ENCODE measurements at regions not wholly inside any gene's neighbourhood (a gene's known extent, or its start where the extent isn't known, plus 50 kb on each side); places are given as distances from the start of the nearest gene placed in this dataset.

DNA sequence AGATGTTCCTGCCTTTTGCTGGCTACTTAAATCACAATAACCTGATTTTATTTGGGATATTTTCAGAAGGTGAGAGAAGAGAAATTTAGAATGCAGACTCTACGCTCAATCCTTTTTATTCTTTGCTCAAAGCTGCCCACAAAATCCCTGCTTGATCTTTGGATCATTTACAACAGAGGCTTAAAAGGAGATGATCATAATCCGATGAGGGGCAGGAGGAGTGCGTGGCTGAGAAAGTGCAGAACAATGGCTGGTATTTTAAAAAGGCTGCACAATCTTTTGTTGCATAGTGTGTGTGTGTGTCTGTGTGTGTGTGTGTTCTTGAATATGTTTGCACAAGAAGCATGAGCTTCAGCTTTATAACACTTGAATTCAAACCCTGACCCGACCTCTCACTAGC is 256.3 kb upstream of the MYT1L start:
- TF ChIP-seq EZH2 (IDR thresholded peaks at IDR 0.05) (no peak), EZH2phosphoT487 (IDR thresholded peaks at IDR 0.05) (peak; percentile 44)
- TF ChIP-seq, protein P1, sequence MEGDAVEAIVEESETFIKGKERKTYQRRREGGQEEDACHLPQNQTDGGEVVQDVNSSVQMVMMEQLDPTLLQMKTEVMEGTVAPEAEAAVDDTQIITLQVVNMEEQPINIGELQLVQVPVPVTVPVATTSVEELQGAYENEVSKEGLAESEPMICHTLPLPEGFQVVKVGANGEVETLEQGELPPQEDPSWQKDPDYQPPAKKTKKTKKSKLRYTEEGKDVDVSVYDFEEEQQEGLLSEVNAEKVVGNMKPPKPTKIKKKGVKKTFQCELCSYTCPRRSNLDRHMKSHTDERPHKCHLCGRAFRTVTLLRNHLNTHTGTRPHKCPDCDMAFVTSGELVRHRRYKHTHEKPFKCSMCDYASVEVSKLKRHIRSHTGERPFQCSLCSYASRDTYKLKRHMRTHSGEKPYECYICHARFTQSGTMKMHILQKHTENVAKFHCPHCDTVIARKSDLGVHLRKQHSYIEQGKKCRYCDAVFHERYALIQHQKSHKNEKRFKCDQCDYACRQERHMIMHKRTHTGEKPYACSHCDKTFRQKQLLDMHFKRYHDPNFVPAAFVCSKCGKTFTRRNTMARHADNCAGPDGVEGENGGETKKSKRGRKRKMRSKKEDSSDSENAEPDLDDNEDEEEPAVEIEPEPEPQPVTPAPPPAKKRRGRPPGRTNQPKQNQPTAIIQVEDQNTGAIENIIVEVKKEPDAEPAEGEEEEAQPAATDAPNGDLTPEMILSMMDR (IDR thresholded peaks at IDR 0.05) = no peak
